ENCODE measurements at regions not wholly inside any gene's neighbourhood (a gene's known extent, or its start where the extent isn't known, plus 50 kb on each side); places are given as distances from the start of the nearest gene placed in this dataset.
"Not testable (repeated sequence)": the region's sequence is repeated elsewhere in the genome, so short reads cannot be mapped to it uniquely, and the experiment has no call there.

DNA sequence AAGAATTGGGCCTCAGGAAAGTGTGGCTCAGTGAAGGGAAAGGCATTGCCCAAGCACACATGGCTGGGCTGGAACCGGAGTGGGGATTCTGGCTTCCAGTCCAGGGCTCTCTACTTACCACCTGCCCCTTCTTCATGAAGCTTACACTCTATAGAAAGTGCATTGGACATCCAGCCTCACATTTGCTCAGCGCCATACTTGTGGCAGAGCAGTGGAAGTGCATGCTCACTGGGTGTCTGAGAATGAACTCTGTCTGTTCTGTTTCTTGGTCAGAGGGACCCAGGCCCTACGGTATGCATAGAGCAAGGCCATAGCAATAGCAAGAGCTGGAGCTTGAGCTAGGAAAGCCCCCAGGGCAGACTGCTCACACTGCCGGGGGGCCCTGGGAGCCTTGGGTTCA lies 1253.5 kb downstream of the TYW1 start:
- no peak overlapping the region for H3K4me3 ChIP-seq (ENCODE audit: low read length, poor library complexity, severe bottlenecking)
- H3K36me3 ChIP-seq (ENCODE audit: insufficient read depth, low read length): no peaks in the 10 kb centered on the region
- no peaks in the 10 kb centered on the region for H3K79me2 ChIP-seq (ENCODE audit: insufficient read depth, low read length)
- no peaks in the 10 kb centered on the region for H3K4me1 ChIP-seq (ENCODE audit: insufficient read depth, low read length, poor library complexity, severe bottlenecking)
- H3K9me3 ChIP-seq (ENCODE audit: insufficient read depth, low read depth, low read length): peaks cover 14% of the 10 kb centered on the region
- no peaks in the 10 kb centered on the region for H3F3A ChIP-seq (ENCODE audit: low read depth)
- no peaks in the 10 kb centered on the region for H3K27me3 ChIP-seq (ENCODE audit: insufficient read depth, low read length, poor library complexity, severe bottlenecking)
- H4K20me1 ChIP-seq (ENCODE audit: insufficient read depth, low read length, poor library complexity, severe bottlenecking): no peaks in the 10 kb centered on the region
- H3K9me2 ChIP-seq (replicated peaks; ENCODE audit: low read depth, low read length): no peaks in the 10 kb centered on the region
- H3K9ac ChIP-seq (ENCODE audit: low read depth, low read length, poor library complexity, severe bottlenecking): no peak overlapping the region
- H3K4me2 ChIP-seq (ENCODE audit: low read depth, low read length, poor library complexity, severe bottlenecking): no peak overlapping the region
- no peak for TF ChIP-seq EZH2phosphoT487 (IDR thresholded peaks at IDR 0.05; ENCODE audit: borderline replicate concordance)
- TF ChIP-seq, protein P1, sequence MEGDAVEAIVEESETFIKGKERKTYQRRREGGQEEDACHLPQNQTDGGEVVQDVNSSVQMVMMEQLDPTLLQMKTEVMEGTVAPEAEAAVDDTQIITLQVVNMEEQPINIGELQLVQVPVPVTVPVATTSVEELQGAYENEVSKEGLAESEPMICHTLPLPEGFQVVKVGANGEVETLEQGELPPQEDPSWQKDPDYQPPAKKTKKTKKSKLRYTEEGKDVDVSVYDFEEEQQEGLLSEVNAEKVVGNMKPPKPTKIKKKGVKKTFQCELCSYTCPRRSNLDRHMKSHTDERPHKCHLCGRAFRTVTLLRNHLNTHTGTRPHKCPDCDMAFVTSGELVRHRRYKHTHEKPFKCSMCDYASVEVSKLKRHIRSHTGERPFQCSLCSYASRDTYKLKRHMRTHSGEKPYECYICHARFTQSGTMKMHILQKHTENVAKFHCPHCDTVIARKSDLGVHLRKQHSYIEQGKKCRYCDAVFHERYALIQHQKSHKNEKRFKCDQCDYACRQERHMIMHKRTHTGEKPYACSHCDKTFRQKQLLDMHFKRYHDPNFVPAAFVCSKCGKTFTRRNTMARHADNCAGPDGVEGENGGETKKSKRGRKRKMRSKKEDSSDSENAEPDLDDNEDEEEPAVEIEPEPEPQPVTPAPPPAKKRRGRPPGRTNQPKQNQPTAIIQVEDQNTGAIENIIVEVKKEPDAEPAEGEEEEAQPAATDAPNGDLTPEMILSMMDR (conservative IDR thresholded peaks at IDR 0.05; ENCODE audit: low read length): no peak
- H2AFZ ChIP-seq (ENCODE audit: low read length): no peak overlapping the region

GRCh38 chr7:68254815-68255214 lies 1258.2 kb downstream of the TYW1 start:
- not testable (repeated sequence) for H4K20me1 ChIP-seq (ENCODE audit: insufficient read depth, low read length, poor library complexity, severe bottlenecking); H3K9ac ChIP-seq (ENCODE audit: low read depth, low read length, poor library complexity, severe bottlenecking); H3F3A ChIP-seq (ENCODE audit: low read depth); H3K4me3 ChIP-seq (ENCODE audit: low read length, poor library complexity, severe bottlenecking); H3K36me3 ChIP-seq (ENCODE audit: insufficient read depth, low read length); H3K79me2 ChIP-seq (ENCODE audit: insufficient read depth, low read length); H3K27me3 ChIP-seq (ENCODE audit: insufficient read depth, low read length, poor library complexity, severe bottlenecking); H3K4me1 ChIP-seq (ENCODE audit: insufficient read depth, low read length, poor library complexity, severe bottlenecking); H3K4me2 ChIP-seq (ENCODE audit: low read depth, low read length, poor library complexity, severe bottlenecking); H3K9me2 ChIP-seq (replicated peaks; ENCODE audit: low read depth, low read length); H3K9me3 ChIP-seq (ENCODE audit: insufficient read depth, low read depth, low read length); H2AFZ ChIP-seq (ENCODE audit: low read length)

- Histone ChIP-seq H3K4me2 (ENCODE audit: low read depth, low read length, poor library complexity, severe bottlenecking) (no peak overlapping the region), H3K79me2 (ENCODE audit: insufficient read depth, low read length) (no peaks in the 10 kb centered on the region), H3K9ac (ENCODE audit: low read depth, low read length, poor library complexity, severe bottlenecking) (no peak overlapping the region), H3K27me3 (ENCODE audit: insufficient read depth, low read length, poor library complexity, severe bottlenecking) (no peaks in the 10 kb centered on the region), H2AFZ (ENCODE audit: low read length) (no peak overlapping the region), H3K36me3 (ENCODE audit: insufficient read depth, low read length) (no peaks in the 10 kb centered on the region), H3K9me2 (replicated peaks; ENCODE audit: low read depth, low read length) (no peaks in the 10 kb centered on the region), H3K9me3 (ENCODE audit: insufficient read depth, low read depth, low read length) (peaks cover 3% of the 10 kb centered on the region; the same call in 1 of the 2 replicates), H4K20me1 (ENCODE audit: insufficient read depth, low read length, poor library complexity, severe bottlenecking) (no peaks in the 10 kb centered on the region), H3F3A (ENCODE audit: low read depth) (no peaks in the 10 kb centered on the region), H3K4me3 (ENCODE audit: low read length, poor library complexity, severe bottlenecking) (no peak overlapping the region), H3K4me1 (ENCODE audit: insufficient read depth, low read length, poor library complexity, severe bottlenecking) (no peaks in the 10 kb centered on the region)
- TF ChIP-seq, protein P1 (conservative IDR thresholded peaks at IDR 0.05; ENCODE audit: low read length): no peak
- TF ChIP-seq EZH2phosphoT487 (IDR thresholded peaks at IDR 0.05; ENCODE audit: borderline replicate concordance): no peak
Observed at GRCh38 chr7:68256295-68256694, 1259.7 kb downstream of the TYW1 start.

GRCh38 chr7:68258609-68259008 lies 1262.0 kb downstream of the TYW1 start:
- Histone ChIP-seq H3F3A (ENCODE audit: low read depth) (no peaks in the 10 kb centered on the region), H2AFZ (ENCODE audit: low read length) (no peak overlapping the region), H3K4me3 (ENCODE audit: low read length, poor library complexity, severe bottlenecking) (no peak overlapping the region), H3K4me1 (ENCODE audit: insufficient read depth, low read length, poor library complexity, severe bottlenecking) (no peaks in the 10 kb centered on the region), H3K9me3 (ENCODE audit: insufficient read depth, low read depth, low read length) (no peaks in the 10 kb centered on the region), H4K20me1 (ENCODE audit: insufficient read depth, low read length, poor library complexity, severe bottlenecking) (no peaks in the 10 kb centered on the region), H3K9me2 (replicated peaks; ENCODE audit: low read depth, low read length) (no peaks in the 10 kb centered on the region), H3K27me3 (ENCODE audit: insufficient read depth, low read length, poor library complexity, severe bottlenecking) (no peaks in the 10 kb centered on the region), H3K36me3 (ENCODE audit: insufficient read depth, low read length) (no peaks in the 10 kb centered on the region), H3K9ac (ENCODE audit: low read depth, low read length, poor library complexity, severe bottlenecking) (no peak overlapping the region), H3K79me2 (ENCODE audit: insufficient read depth, low read length) (no peaks in the 10 kb centered on the region), H3K4me2 (ENCODE audit: low read depth, low read length, poor library complexity, severe bottlenecking) (no peak overlapping the region)
- TF ChIP-seq, protein P1 (conservative IDR thresholded peaks at IDR 0.05; ENCODE audit: low read length): no peak
- TF ChIP-seq EZH2phosphoT487 (IDR thresholded peaks at IDR 0.05; ENCODE audit: borderline replicate concordance): no peak
